Suppressor macrophage treated with lipopolysaccharide for 1 hour (primary cell): ENCODE measurements at regions not wholly inside any gene's neighbourhood (a gene's known extent, or its start where the extent isn't known, plus 50 kb on each side); places are given as distances from the start of the nearest gene placed in this dataset.

ENCODE experiments used
- DNase-seq, 3 donors: peaks; one replicate each; pipeline ENCODE4 v3.0.0-alpha.2; 2020 to 2022

GRCh38 chr15:93250209-93250608, 161.2 kb upstream of the RGMA start:
- peak; percentile 76 to 84 (median 81) for DNase-seq

GRCh38 chr15:93249623-93250022, 160.6 kb upstream of the RGMA start:
- DNase-seq = peak; percentile 27 to 44 (median 31)

- peak; percentile 27 to 55 (median 50) for DNase-seq
Observed at GRCh38 chr15:93247466-93248121, 158.6 kb upstream of the RGMA start.

GRCh38 chr15:93246266-93247242, 157.5 kb upstream of the RGMA start:
- DNase-seq = no peak

- no peak for DNase-seq
Observed at GRCh38 chr15:93245661-93246042, 156.6 kb upstream of the RGMA start.

- no peak for DNase-seq
Observed at GRCh38 chr15:93244696-93245660, 156.0 kb upstream of the RGMA start.

GRCh38 chr15:93243573-93243972, 154.6 kb upstream of the RGMA start:
- DNase-seq = no peak

GRCh38 chr15:93241696-93242585, 152.9 kb upstream of the RGMA start:
- DNase-seq = no peak

- DNase-seq = no peak
Observed at GRCh38 chr15:93239993-93240392, 151.0 kb upstream of the RGMA start.

- DNase-seq = no peak
Observed at GRCh38 chr15:93239591-93239990, 150.6 kb upstream of the RGMA start.

- DNase-seq = no peak
Observed at GRCh38 chr15:93238641-93239040, 149.6 kb upstream of the RGMA start.

- peak; percentile 93 to 96 (median 96) for DNase-seq
Observed at GRCh38 chr15:93235926-93236780, 147.1 kb upstream of the RGMA start.

GRCh38 chr15:93235269-93235668, 146.3 kb upstream of the RGMA start:
- no peak for DNase-seq

GRCh38 chr15:93233710-93234109, 144.7 kb upstream of the RGMA start:
- no peak for DNase-seq

- no peak for DNase-seq
Observed at GRCh38 chr15:93232845-93233244, 143.8 kb upstream of the RGMA start.

- no peak for DNase-seq
Observed at GRCh38 chr15:93231994-93232393, 143.0 kb upstream of the RGMA start.

GRCh38 chr15:93231261-93231925, 142.4 kb upstream of the RGMA start:
- no peak for DNase-seq

GRCh38 chr15:93228546-93228945, 139.5 kb upstream of the RGMA start:
- no peak for DNase-seq

- DNase-seq = no peak
Observed at GRCh38 chr15:93223803-93224202, 134.8 kb upstream of the RGMA start.

GRCh38 chr15:93221759-93222158, 132.7 kb upstream of the RGMA start:
- DNase-seq = peak in 2 of 3 donors; percentile 6 to 7
